ENCODE measurements at regions not wholly inside any gene's neighbourhood (a gene's known extent, or its start where the extent isn't known, plus 50 kb on each side); places are given as distances from the start of the nearest gene placed in this dataset.

- no peak for DNase-seq (ENCODE audit: low read depth)
- H3K4me3 ChIP-seq (ENCODE audit: low read length), result no peak overlapping the region
- TF ChIP-seq CTCF (conservative IDR thresholded peaks at IDR 0.05; ENCODE audit: low read length), result no peak
Observed at GRCh38 chr2:220833446-220833845, 738.7 kb downstream of the EPHA4 start.

DNA sequence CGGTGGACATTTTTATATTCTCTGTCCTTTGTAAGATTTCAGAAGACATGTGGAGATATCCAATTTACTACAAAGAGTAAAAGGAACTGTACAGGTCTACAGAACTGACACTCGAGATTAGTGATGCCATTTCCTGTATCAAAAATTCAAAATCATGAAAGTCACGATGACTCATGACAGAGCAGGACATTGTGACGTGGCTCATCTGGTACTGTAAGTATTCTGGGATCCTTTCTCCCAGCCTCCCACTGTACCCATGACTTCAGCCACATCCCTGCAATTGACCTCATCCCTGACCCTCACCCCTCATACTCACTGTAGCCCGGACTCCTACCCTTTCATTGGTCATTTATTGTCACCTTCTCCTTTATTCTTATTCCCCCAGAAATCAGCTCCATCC, 736.5 kb downstream of the EPHA4 start:
- no peak overlapping the region for H3K4me3 ChIP-seq (ENCODE audit: low read length)
- no peak for DNase-seq (ENCODE audit: low read depth)
- no peak for TF ChIP-seq CTCF (conservative IDR thresholded peaks at IDR 0.05; ENCODE audit: low read length)

DNA sequence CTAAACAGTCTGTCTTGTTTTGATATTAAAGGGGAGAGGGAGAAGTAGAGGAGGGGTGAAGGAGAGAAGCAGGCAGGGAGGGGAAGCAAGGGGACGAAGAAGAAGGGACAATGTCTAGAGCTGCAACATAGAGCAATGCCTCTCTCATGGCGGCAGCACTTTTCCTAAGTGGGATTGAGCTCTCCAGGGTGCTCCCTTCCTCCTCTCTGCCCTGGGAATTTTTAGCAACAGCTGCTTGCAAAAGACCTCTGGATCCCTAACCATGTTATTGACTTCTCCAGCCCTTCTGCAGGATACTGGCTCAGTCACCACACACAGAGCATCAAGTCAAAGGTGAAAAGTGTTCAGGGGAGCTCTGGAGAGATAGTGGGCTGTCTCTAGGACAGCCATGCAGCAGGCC, 734.9 kb downstream of the EPHA4 start:
- TF ChIP-seq CTCF (conservative IDR thresholded peaks at IDR 0.05; ENCODE audit: low read length), result no peak
- no peak for DNase-seq (ENCODE audit: low read depth)
- no peak overlapping the region for H3K4me3 ChIP-seq (ENCODE audit: low read length)

GRCh38 chr2:220842901-220843665, 729.0 kb downstream of the EPHA4 start:
- H3K4me3 ChIP-seq (ENCODE audit: low read length), result no peak overlapping the region
- no peak for TF ChIP-seq CTCF (conservative IDR thresholded peaks at IDR 0.05; ENCODE audit: low read length)
- DNase-seq (ENCODE audit: low read depth), result no peak

DNA sequence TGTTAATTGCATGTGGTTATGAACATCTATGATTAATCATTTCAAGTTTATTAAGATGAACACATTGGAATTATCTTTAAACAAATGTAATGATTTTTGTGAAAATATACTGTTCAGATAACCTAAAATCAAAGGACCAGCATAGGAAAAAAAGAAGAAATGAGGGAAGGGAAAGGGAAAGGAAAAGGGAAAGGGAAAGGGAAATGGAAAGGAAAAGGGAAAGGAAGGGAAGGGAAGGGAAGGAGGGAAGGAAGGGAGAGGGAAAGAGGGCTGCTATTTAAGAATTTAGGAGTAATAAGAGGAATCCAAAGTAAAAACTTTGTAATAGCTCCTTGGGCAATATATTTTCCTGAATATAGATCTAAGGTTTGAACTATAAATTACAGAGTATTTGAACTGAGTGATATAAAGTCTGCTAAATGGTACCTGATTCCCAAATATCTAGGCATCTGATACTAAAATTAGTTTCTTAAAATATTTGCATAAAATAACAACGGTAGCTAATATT, 726.3 kb downstream of the EPHA4 start:
- DNase-seq (ENCODE audit: low read depth), result no peak
- no peak for TF ChIP-seq CTCF (conservative IDR thresholded peaks at IDR 0.05; ENCODE audit: low read length)
- H3K4me3 ChIP-seq (ENCODE audit: low read length), result no peak overlapping the region

DNA sequence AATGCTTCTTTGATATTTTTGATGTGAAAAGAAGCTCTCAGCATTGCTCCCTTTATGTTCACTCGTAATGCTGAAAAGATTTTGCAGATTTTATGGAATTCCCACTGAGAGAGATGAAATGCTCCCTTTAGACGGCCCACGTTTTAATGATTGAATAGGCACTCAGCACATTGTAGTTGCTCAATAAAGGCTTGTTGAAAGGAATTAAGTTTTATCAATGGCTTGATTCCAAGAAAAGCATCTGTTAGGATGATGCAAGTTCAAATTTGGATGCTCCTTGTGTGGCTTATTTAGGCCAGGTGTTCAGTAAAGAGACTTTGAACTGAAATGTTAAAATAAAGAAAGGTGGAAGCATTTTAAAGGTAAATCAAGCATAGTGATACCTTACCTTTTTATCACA, 725.1 kb downstream of the EPHA4 start:
- no peak overlapping the region for H3K4me3 ChIP-seq (ENCODE audit: low read length)
- peak; percentile 8 for DNase-seq (ENCODE audit: low read depth)

More for the DNA sequence above, 725.1 kb downstream of the EPHA4 start:
- TF ChIP-seq CTCF (conservative IDR thresholded peaks at IDR 0.05; ENCODE audit: low read length), result no peak

Measured in AG10803 (cell line).